ENCODE measurements at regions not wholly inside any gene's neighbourhood (a gene's known extent, or its start where the extent isn't known, plus 50 kb on each side); places are given as distances from the start of the nearest gene placed in this dataset.
A peak's percentile ranks its signal among the peaks of the same experiment; 100 is the strongest.

- no peak overlapping the region for H3K4me3 ChIP-seq (ENCODE audit: low read length)
- no peak for TF ChIP-seq CTCF (conservative IDR thresholded peaks at IDR 0.05; ENCODE audit: low read length)
- DNase-seq (ENCODE audit: low read depth): no peak
Measured at GRCh38 chr3:74713977-74714376, 99.5 kb upstream of the CNTN3 start.

- TF ChIP-seq CTCF (conservative IDR thresholded peaks at IDR 0.05; ENCODE audit: low read length): no peak
- H3K4me3 ChIP-seq (ENCODE audit: low read length): no peak overlapping the region
- DNase-seq (ENCODE audit: low read depth): no peak
Measured at GRCh38 chr3:74711913-74712512, 97.6 kb upstream of the CNTN3 start.

GRCh38 chr3:74709951-74710350, 95.5 kb upstream of the CNTN3 start:
- no peak overlapping the region for H3K4me3 ChIP-seq (ENCODE audit: low read length)
- DNase-seq (ENCODE audit: low read depth): no peak
- no peak for TF ChIP-seq CTCF (conservative IDR thresholded peaks at IDR 0.05; ENCODE audit: low read length)

- DNase-seq (ENCODE audit: low read depth): peak; percentile 83
- TF ChIP-seq CTCF (conservative IDR thresholded peaks at IDR 0.05; ENCODE audit: low read length): no peak
- H3K4me3 ChIP-seq (ENCODE audit: low read length): no peak overlapping the region
Measured at GRCh38 chr3:74693696-74694393, 79.4 kb upstream of the CNTN3 start.

GRCh38 chr3:74693251-74693650, 78.8 kb upstream of the CNTN3 start:
- H3K4me3 ChIP-seq (ENCODE audit: low read length): no peak overlapping the region
- peak; percentile 48 for DNase-seq (ENCODE audit: low read depth)
- no peak for TF ChIP-seq CTCF (conservative IDR thresholded peaks at IDR 0.05; ENCODE audit: low read length)

GRCh38 chr3:74691946-74692345, 77.5 kb upstream of the CNTN3 start:
- DNase-seq (ENCODE audit: low read depth): no peak
- H3K4me3 ChIP-seq (ENCODE audit: low read length): no peak overlapping the region
- no peak for TF ChIP-seq CTCF (conservative IDR thresholded peaks at IDR 0.05; ENCODE audit: low read length)

GRCh38 chr3:74673326-74673725, 58.9 kb upstream of the CNTN3 start:
- TF ChIP-seq CTCF (conservative IDR thresholded peaks at IDR 0.05; ENCODE audit: low read length): no peak
- no peak for DNase-seq (ENCODE audit: low read depth)

More at GRCh38 chr3:74673326-74673725, 58.9 kb upstream of the CNTN3 start:
- H3K4me3 ChIP-seq (ENCODE audit: low read length): no peak overlapping the region

All from AG10803 (cell line).